ENCODE measurements at regions not wholly inside any gene's neighbourhood (a gene's known extent, or its start where the extent isn't known, plus 50 kb on each side); places are given as distances from the start of the nearest gene placed in this dataset.

DNA sequence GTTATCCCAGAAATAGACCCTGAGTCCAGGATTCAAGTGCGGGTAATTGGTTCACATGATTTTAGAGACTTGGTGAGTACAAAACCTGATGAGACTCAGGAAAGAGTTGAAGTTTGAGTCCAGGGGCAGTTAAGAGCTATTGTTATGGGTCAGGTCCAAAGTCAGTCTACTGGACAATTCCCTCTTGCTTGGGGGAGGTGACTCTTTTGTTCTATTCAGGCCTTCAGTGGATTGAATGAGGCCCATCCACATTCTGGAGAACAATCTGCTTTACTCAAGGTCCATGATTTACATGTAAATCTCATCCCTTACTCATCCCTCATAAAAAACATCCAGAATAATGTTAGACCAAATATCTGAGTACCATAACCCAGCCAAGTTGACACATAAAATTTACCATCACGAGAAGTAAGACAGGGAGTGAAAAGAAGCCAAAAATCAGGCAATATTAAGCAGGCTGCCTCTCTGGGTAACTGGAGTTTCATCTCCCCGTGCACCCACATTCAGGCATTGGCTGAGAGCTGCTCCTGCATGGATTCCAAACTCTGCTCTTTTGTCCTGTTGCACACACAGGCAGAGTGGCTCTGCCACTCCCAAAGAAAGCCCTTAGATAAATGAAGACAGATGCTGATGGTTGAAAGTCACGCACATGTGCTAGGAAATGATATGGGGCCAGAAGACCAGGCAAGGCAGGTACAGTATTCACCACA is 156.0 kb upstream of the SALL1 start (continued):
- TF ChIP-seq, protein P1, sequence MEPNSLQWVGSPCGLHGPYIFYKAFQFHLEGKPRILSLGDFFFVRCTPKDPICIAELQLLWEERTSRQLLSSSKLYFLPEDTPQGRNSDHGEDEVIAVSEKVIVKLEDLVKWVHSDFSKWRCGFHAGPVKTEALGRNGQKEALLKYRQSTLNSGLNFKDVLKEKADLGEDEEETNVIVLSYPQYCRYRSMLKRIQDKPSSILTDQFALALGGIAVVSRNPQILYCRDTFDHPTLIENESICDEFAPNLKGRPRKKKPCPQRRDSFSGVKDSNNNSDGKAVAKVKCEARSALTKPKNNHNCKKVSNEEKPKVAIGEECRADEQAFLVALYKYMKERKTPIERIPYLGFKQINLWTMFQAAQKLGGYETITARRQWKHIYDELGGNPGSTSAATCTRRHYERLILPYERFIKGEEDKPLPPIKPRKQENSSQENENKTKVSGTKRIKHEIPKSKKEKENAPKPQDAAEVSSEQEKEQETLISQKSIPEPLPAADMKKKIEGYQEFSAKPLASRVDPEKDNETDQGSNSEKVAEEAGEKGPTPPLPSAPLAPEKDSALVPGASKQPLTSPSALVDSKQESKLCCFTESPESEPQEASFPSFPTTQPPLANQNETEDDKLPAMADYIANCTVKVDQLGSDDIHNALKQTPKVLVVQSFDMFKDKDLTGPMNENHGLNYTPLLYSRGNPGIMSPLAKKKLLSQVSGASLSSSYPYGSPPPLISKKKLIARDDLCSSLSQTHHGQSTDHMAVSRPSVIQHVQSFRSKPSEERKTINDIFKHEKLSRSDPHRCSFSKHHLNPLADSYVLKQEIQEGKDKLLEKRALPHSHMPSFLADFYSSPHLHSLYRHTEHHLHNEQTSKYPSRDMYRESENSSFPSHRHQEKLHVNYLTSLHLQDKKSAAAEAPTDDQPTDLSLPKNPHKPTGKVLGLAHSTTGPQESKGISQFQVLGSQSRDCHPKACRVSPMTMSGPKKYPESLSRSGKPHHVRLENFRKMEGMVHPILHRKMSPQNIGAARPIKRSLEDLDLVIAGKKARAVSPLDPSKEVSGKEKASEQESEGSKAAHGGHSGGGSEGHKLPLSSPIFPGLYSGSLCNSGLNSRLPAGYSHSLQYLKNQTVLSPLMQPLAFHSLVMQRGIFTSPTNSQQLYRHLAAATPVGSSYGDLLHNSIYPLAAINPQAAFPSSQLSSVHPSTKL (CRISPR knock-in tag; IDR thresholded peaks at IDR 0.05), result no peak
- TF ChIP-seq JARID2 (CRISPR knock-in tag; IDR thresholded peaks at IDR 0.05; ENCODE audit: insufficient replicate concordance) (no peak), HOXD1 (CRISPR knock-in tag; IDR thresholded peaks at IDR 0.05) (no peak), ERF (CRISPR knock-in tag; IDR thresholded peaks at IDR 0.05) (no peak)
- TF ChIP-seq, protein P2, sequence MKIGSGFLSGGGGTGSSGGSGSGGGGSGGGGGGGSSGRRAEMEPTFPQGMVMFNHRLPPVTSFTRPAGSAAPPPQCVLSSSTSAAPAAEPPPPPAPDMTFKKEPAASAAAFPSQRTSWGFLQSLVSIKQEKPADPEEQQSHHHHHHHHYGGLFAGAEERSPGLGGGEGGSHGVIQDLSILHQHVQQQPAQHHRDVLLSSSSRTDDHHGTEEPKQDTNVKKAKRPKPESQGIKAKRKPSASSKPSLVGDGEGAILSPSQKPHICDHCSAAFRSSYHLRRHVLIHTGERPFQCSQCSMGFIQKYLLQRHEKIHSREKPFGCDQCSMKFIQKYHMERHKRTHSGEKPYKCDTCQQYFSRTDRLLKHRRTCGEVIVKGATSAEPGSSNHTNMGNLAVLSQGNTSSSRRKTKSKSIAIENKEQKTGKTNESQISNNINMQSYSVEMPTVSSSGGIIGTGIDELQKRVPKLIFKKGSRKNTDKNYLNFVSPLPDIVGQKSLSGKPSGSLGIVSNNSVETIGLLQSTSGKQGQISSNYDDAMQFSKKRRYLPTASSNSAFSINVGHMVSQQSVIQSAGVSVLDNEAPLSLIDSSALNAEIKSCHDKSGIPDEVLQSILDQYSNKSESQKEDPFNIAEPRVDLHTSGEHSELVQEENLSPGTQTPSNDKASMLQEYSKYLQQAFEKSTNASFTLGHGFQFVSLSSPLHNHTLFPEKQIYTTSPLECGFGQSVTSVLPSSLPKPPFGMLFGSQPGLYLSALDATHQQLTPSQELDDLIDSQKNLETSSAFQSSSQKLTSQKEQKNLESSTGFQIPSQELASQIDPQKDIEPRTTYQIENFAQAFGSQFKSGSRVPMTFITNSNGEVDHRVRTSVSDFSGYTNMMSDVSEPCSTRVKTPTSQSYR (CRISPR knock-in tag; IDR thresholded peaks at IDR 0.05; ENCODE audit: borderline replicate concordance), result no peak

DNA sequence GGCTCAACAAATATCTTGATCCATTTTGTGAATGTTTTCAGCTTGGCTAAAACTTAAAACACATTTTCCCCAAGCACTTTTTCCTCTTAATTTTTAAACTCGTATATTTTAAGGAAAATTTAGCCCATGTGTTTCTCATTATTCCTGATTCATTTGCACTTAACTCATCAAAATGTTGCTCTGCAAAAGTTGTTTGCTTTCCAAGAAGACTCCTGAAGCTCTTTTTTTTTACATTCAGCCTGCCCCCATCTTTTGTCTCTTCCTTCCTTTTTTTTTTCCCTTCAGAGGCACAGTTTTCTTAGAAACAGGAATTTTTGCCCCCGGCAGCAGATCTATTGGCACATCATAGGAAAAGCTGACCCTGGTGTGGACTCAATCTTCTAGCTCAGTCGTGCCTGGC is 155.0 kb upstream of the SALL1 start:
- no peak overlapping the region for H2AFZ ChIP-seq (ENCODE audit: low read length)
- ChIA-PET CTCF (ENCODE audit: low intra/inter-chr PET ratio, low total read pairs) (no interaction called here), POLR2A (no interaction called here)
- FAIRE-seq (no peak), DNase-seq (ENCODE audit: low spot score) (no peak), ATAC-seq (no peak)
- H3K9me3 ChIP-seq (ENCODE audit: low read length), result no peaks in the 10 kb centered on the region
- H3K4me3 ChIP-seq (replicated peaks in 1 of 3; ENCODE audit: insufficient read depth in 1 of 3, low read depth in 2 of 3, low read length in 3 of 3), result no peak overlapping the region
- H3K27ac ChIP-seq (ENCODE audit: extremely low read length, insufficient read depth, low read length), result no peak overlapping the region
- in situ Hi-C loops (cut with HindIII; ENCODE audit: extremely low pct_ligation_motif_present, low pct_unique_long_range_greater_than_20kb), result no loop called here
- WGBS (ENCODE audit: low lambda C conversion rate), result 28% methylated on average over 3 of the region's 3 CpGs
- intact Hi-C loops (cut with micrococcal nuclease; ENCODE audit: unreplicated experiment), result no loop called here
- H3K27me3 ChIP-seq (ENCODE audit: control insufficient read depth in 1 of 2, insufficient read depth in 2 of 2, low read length in 2 of 2), result no peaks in the 10 kb centered on the region
- no peaks in the 10 kb centered on the region for H3K79me2 ChIP-seq (ENCODE audit: insufficient read depth, low read length)
- BruUV-seq (replicated peaks), result no TSS peak
- TF ChIP-seq MIER3 (CRISPR knock-in tag; IDR thresholded peaks at IDR 0.05; ENCODE audit: borderline replicate concordance) (no peak), ZNF510 (CRISPR knock-in tag; IDR thresholded peaks at IDR 0.05; ENCODE audit: low read depth) (no peak), EP300 (IDR thresholded peaks at IDR 0.05; ENCODE audit: low read depth in 2 of 2, low read length in 2 of 2) (no peak), EP300 (CRISPR knock-in tag; IDR thresholded peaks at IDR 0.05; ENCODE audit: borderline replicate concordance) (no peak)
- TF ChIP-seq, protein P3, sequence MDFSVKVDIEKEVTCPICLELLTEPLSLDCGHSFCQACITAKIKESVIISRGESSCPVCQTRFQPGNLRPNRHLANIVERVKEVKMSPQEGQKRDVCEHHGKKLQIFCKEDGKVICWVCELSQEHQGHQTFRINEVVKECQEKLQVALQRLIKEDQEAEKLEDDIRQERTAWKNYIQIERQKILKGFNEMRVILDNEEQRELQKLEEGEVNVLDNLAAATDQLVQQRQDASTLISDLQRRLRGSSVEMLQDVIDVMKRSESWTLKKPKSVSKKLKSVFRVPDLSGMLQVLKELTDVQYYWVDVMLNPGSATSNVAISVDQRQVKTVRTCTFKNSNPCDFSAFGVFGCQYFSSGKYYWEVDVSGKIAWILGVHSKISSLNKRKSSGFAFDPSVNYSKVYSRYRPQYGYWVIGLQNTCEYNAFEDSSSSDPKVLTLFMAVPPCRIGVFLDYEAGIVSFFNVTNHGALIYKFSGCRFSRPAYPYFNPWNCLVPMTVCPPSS (IDR thresholded peaks at IDR 0.05), result no peak
- TF ChIP-seq, protein P4, sequence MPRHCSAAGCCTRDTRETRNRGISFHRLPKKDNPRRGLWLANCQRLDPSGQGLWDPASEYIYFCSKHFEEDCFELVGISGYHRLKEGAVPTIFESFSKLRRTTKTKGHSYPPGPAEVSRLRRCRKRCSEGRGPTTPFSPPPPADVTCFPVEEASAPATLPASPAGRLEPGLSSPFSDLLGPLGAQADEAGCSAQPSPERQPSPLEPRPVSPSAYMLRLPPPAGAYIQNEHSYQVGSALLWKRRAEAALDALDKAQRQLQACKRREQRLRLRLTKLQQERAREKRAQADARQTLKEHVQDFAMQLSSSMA (CRISPR knock-in tag; IDR thresholded peaks at IDR 0.05), result no peak
- H4K20me1 ChIP-seq (ENCODE audit: insufficient read depth, low read length), result no peaks in the 10 kb centered on the region
- no peak overlapping the region for H3K9ac ChIP-seq (ENCODE audit: insufficient read depth, low read depth, low read length)
- H3K4me1 ChIP-seq (ENCODE audit: insufficient read depth, low read length), result no peaks in the 10 kb centered on the region
- no peak overlapping the region for H3K4me2 ChIP-seq (ENCODE audit: low read depth, low read length)
- no peaks in the 10 kb centered on the region for H3K36me3 ChIP-seq (replicated peaks in 1 of 2; ENCODE audit: control insufficient read depth in 1 of 2, insufficient read depth in 2 of 2, low read length in 2 of 2)
